Activated naive CD4-positive, alpha-beta T cell treated with Interleukin-2 at 50 U/mL for 16 hours (primary cell): ENCODE measurements at regions not wholly inside any gene's neighbourhood (a gene's known extent, or its start where the extent isn't known, plus 50 kb on each side); places are given as distances from the start of the nearest gene placed in this dataset.
"Not testable (repeated sequence)": the region's sequence is repeated elsewhere in the genome, so short reads cannot be mapped to it uniquely, and the experiment has no call there.

ENCODE experiments used
- DNase-seq: peaks from one replicate; pipeline ENCODE4 v3.0.0-alpha.2; 2020

- DNase-seq = no peak
Measured at GRCh38 chr11:64428693-64429092, 69.7 kb downstream of the RPS6KA4 start.

DNA sequence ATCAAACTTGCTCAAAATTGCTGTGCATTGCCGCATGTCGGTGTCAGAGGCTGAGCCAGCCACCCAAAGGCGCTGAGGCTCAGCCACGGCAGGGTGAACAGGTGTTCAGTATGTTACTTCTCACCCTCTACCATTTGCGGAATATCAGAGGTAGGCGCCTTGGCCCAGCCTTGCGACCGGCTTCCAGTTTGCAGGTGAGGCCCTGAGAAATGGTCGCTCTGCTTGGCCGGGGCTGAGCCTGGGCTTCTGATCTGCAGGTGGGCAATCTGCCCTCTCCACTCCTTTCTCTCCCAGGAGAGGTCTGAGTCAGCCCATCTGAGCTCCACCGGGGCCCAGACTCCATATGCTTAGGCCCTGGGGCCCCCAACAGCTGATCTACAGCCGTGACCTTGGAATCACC, 71.0 kb downstream of the RPS6KA4 start:
- no peak for DNase-seq

DNA sequence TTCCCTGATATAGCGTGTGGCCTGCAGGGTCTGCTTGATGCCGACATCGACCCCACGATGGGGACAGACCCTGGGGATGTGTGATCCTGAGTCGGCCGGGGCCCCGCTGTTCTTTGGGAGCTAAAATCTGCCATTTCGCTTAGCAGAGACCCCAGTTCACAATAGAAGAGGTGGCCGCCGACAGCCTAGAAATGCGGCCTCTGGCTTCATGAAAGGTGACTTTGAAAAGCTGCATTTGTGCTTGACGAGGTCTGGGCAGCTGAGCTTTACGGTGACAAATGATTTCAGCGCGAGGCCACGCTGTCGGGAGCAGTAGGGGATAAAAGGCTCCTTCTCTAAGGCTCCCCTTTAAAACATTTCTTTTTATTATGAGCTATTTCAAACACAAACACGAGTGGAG, 71.7 kb downstream of the RPS6KA4 start:
- DNase-seq = no peak

GRCh38 chr11:64436000-64436399, 77.0 kb downstream of the RPS6KA4 start:
- no peak for DNase-seq

GRCh38 chr11:64437426-64437825, 78.5 kb downstream of the RPS6KA4 start:
- no peak for DNase-seq

DNA sequence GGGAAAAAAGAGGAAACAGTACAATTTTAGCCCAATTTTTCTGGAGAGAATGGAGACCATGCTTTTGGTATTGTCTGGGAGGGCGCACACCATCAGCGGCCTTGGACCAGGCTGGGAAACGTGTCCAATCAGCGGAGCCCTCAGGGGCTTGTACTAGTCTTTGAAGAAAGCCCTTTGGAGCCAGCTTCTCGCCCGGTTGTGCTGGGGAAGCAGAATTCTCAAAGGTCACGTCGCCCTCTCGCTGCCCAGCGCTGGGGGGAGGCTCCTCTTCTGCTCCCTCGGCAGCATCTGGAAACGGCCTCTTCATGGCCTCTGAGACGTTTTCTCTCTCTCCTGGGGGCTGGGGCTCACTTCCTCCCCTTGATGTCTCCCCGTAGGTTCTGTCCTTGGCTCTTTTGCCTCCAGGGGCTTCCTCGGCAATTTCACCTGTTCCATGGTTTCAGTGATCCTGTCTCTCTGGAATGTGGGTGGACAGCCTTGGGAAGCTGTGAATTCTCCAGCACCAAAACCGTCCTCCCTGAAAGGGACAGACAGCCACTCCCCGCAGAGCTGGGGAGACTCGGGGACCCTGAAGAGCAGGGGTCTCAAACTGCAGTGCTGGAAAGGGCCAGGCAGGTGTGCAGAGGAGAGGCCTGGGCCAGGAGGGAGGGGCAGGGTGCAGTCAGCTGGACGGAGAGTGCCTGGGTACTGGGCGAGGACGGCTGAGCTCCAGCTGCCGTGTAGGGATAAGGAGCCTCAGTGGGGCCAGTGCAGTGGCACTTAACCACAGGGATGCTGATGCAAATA, 80.2 kb downstream of the RPS6KA4 start:
- DNase-seq = no peak

DNA sequence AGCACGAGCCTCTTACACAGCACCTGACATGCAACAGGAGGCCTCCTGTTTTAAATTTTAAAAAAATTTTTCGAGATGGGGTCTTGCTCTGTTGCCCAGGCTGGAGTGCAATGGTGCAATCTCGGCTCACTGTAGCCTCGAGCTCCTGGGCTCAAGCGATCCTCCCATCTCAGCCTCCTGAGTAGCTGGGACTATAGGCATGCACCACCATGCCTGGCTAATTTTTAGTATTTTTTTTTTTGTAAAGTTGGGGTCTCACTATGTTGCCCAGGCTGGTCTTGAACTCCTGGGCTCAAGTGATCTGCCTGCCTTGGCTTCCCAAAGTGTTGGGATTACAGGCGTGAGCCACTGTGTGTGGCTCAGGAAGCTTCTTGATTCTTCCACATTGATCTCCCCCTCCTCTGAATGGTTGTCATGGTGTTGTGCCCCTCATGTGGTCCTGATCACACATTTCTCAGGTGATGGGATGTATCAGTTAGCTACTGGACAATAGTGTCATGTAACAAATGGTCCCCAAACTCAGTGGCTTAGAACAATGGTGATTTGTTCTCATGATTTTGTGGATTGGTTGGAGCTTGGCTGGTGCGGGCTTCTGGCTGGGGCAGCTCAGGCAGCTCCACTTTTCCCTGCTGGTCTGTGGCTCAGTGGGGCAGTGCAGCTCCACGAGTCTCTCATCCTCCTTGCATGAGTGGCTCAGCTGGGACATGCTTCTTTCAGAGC, 81.0 kb downstream of the RPS6KA4 start:
- DNase-seq = not testable (repeated sequence)

DNA sequence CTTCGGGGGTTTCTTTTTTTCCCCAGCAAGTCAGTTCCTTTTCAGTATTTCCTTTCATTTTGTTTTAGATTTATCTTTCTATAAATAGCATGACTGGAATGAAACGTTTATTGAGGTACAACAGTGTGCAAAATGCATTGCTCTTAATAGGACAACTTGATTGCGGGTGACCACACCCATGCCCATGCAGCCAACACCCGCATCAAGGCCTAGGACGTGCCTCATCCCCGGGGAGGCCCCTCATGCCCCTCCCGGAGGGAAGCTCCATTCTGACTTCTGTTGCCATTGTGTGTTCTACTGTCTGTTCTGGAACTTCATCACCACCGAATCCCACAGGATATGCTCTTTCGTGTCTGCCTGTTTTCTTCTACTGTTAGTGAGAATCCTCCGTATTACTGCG, 82.2 kb downstream of the RPS6KA4 start:
- DNase-seq = no peak

- DNase-seq = no peak
Measured at GRCh38 chr11:64443001-64443400, 84.0 kb downstream of the RPS6KA4 start.

- no peak for DNase-seq
Measured at GRCh38 chr11:64444838-64445441, 86.0 kb downstream of the RPS6KA4 start.

GRCh38 chr11:64445651-64446050, 86.7 kb downstream of the RPS6KA4 start:
- DNase-seq = no peak

DNA sequence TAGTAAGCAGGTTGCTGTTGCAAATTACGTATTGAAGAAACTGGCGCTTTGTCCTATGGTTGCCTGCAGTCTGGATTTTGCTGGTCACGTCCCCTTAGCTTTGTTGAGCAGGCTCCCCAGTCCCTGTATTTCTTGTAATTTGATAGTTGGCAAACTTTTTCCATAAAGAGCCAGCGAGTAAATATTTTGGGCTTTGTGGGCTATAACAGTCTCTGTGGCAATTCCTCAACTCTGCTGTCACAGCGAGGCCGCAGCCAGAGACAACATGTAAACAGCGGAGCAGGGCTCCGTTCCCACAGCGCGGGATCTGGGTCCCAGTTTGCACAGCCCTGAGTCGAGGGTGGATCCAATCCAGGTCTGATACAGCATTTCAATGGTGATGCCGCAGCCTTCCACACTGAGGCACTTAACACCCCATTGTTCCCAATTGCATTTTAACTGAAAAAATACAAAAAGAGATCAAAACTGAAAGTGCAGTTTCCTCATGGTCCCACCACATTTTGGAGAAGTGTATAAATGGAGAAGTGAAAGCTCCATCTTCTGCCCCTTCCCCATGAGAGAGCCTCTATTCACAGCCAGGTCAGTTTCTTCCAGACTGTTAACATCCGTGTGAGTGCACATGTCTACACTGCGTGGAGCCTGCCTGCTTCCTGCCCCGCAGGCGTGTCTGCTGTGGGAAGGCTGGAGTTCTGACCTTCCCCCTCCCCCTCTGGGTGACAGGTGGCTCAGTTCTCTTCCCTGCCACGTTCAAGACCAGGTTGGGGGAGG, 89.1 kb downstream of the RPS6KA4 start:
- DNase-seq = no peak

DNA sequence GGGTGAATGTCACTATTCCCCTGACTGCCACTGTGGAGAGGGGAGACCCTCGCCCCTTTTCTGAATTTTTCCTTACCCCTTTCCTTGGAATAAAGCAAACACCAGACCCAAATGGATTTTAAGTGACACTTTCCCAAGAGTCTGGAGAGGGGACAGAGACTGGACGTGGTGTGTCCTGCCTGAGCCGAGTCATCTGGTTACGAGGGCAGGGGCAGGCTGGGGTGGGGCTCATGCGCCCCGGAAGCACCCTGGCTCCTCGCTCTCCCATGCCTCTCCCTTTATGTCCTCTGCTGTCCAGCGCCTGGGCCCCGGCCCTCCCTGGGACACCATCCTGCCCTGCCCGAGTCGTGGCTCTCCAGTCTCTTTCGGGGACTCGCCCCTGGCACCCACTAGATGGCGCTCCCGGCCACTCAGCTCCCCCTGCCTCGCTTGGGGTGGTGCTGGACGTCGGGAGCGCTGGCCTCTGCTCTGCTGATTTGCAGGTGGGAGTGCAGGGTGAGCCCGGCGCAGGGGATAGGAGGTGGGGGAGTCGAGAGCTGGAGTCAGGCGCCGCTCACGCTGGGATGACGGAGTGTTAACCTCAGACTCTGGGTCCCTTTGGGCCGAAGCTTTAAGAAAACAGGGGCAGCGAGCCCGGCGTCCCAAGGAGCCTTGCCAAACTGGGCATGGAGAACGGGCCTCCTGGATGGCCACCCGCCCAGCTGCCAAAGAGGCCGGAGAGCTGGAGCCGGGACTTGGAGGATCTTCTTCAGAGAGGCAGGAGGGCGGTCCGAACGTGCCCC, 89.8 kb downstream of the RPS6KA4 start:
- DNase-seq = peak; percentile 71

GRCh38 chr11:64449381-64450167, 90.6 kb downstream of the RPS6KA4 start:
- peak; percentile 78 for DNase-seq

GRCh38 chr11:64450168-64450560, 91.2 kb downstream of the RPS6KA4 start:
- DNase-seq = no peak

GRCh38 chr11:64451856-64452255, 92.9 kb downstream of the RPS6KA4 start:
- no peak for DNase-seq

GRCh38 chr11:64453466-64453865, 94.5 kb downstream of the RPS6KA4 start:
- DNase-seq = no peak

GRCh38 chr11:64455456-64456261, 96.7 kb downstream of the RPS6KA4 start:
- DNase-seq = no peak

- DNase-seq = no peak
Measured at GRCh38 chr11:64456509-64457320, 97.8 kb downstream of the RPS6KA4 start.
